A549 (cell line): ENCODE measurements at regions not wholly inside any gene's neighbourhood (a gene's known extent, or its start where the extent isn't known, plus 50 kb on each side); places are given as distances from the start of the nearest gene placed in this dataset.

Experiments
- ATAC-seq, 2 experiments: fragments of 200-7000 bp in 1 of 2; fragments of >200 bp in 1 of 2; cut with Nextera tagmentation in 1 of 2; cut with Tn5 transposase in 1 of 2; 3 replicates each; pipeline versions ENCODE4 v1.8.0 to v1.9.1; 2018 to 2020; ENCODE audit warnings: mild to moderate bottlenecking in 1 of 2, moderate library complexity in 1 of 2
- CTCF ChIA-PET: fragments of 300-600 bp; sonication (Branson Sonifier 250); formaldehyde crosslinking; extraction: SDS; loops from one replicate; lab custom pipeline; 2021; ENCODE audit warnings: antibody characterized with exemption, inconsistent platforms; lab: Yijun Ruan, JAX
- POLR2A ChIA-PET: fragments of 350-600 bp; formaldehyde crosslinking; extraction: SDS; loops from one replicate; lab custom pipeline; 2021; ENCODE audit warnings: antibody characterized with exemption, inconsistent platforms; lab: Yijun Ruan, JAX
- DNase-seq, 2 experiments: peaks; one replicate each; pipeline versions ENCODE4 v3.0.0 to v3.0.0-alpha.2; 2011 to 2016; ENCODE audit warnings: low read depth in 1 of 2, low spot score in 1 of 2
- FAIRE-seq: peaks from 2 replicates; lab custom pipeline; 2011; peaks lifted over from hg19 to GRCh38; lab: Jason Lieb, UNC
- H3K27ac ChIP-seq, 2 experiments: fragments of >200 bp; sonication (Bioruptor Twin); formaldehyde crosslinking; 3 replicates each; pipeline ENCODE4 v1.5.1; 2016 to 2017
- H3K4me1 ChIP-seq: fragments of >200 bp; sonication (Bioruptor Twin); formaldehyde crosslinking; 3 replicates; pipeline ENCODE4 v1.6.1; 2016
- H3K4me2 ChIP-seq: fragments of >200 bp; sonication (Bioruptor Twin); formaldehyde crosslinking; 3 replicates; pipeline ENCODE4 v1.6.1; 2016
- H3K4me3 ChIP-seq: fragments of >200 bp; sonication (Bioruptor Twin); formaldehyde crosslinking; 3 replicates; pipeline ENCODE4 v1.5.1; 2016
- H3K9me3 ChIP-seq: fragments of >200 bp; sonication (Bioruptor Twin); formaldehyde crosslinking; 3 replicates; pipeline ENCODE4 v1.6.1; 2016
- CBX8 ChIP-seq: fragments of 200-600 bp; sonication (generic); IDR thresholded peaks from 2 replicates; pipeline ENCODE4 v1.6.1; 2016
- EHMT2 ChIP-seq: fragments of 200-600 bp; sonication (generic); IDR thresholded peaks from 2 replicates; pipeline ENCODE4 v1.6.1; 2016; ENCODE audit warnings: antibody characterized with exemption, low read depth, mild to moderate bottlenecking, moderate library complexity
- EP300 ChIP-seq, 2 experiments: fragments of >200 bp; sonication (Bioruptor Twin); formaldehyde crosslinking; IDR thresholded peaks; 2 replicates in 1 of 2; 3 replicates in 1 of 2; pipeline ENCODE4 v1.6.1; 2016 to 2017
- ESRRA ChIP-seq: fragments of 150-350 bp; IDR thresholded peaks from 2 replicates; pipeline ENCODE4 v1.6.1; 2014; ENCODE audit warnings: mild to moderate bottlenecking, low read length, borderline replicate concordance
- FOXS1 ChIP-seq: fragments of 250-450 bp; sonication (Bioruptor Pico); IDR thresholded peaks from 2 replicates; pipeline ENCODE4 v1.5.0; 2020; ENCODE audit warnings: mild to moderate bottlenecking, moderate library complexity
- JUN ChIP-seq, 2 experiments: fragments of >200 bp; sonication (Bioruptor Twin); formaldehyde crosslinking; IDR thresholded peaks; 2 replicates in 1 of 2; 3 replicates in 1 of 2; pipeline ENCODE4 v1.6.1; 2016 to 2017
- JUNB ChIP-seq: fragments of >200 bp; sonication (Bioruptor Twin); formaldehyde crosslinking; IDR thresholded peaks from 2 replicates; pipeline ENCODE4 v1.6.1; 2016
- KDM5A ChIP-seq: fragments of 200-600 bp; sonication (generic); IDR thresholded peaks from 2 replicates; pipeline ENCODE4 v1.6.1; 2016; ENCODE audit warnings: antibody characterized with exemption, mild to moderate bottlenecking
- NFE2L2 ChIP-seq: fragments of 150-350 bp; conservative IDR thresholded peaks from 2 replicates; pipeline ENCODE4 v1.6.1; 2014; ENCODE audit warnings: low read length
- NPAS2 ChIP-seq: fragments of 250-450 bp; sonication (Bioruptor Pico); IDR thresholded peaks from 2 replicates; pipeline ENCODE4 v1.8.0; 2022; ENCODE audit warnings: mild to moderate bottlenecking, moderate library complexity, borderline replicate concordance
- NR3C1 ChIP-seq: fragments of >200 bp; sonication (Bioruptor Twin); formaldehyde crosslinking; IDR thresholded peaks from 3 replicates; pipeline ENCODE4 v1.6.1; 2017
- PHF8 ChIP-seq: fragments of 200-600 bp; sonication (generic); IDR thresholded peaks from 2 replicates; pipeline ENCODE4 v1.6.1; 2016; ENCODE audit warnings: low read depth, mild to moderate bottlenecking, antibody characterized with exemption, moderate library complexity, borderline replicate concordance
- POLR2AphosphoS2 ChIP-seq: conservative IDR thresholded peaks from 2 replicates; pipeline ENCODE4 v1.6.1; 2012; ENCODE audit warnings: low read length, improper control_type of control experiment, inconsistent platforms
- RARB ChIP-seq: fragments of 250-450 bp; sonication (Bioruptor Pico); IDR thresholded peaks from 2 replicates; pipeline ENCODE4 v1.8.0; 2021; ENCODE audit warnings: mild to moderate bottlenecking, moderate library complexity
- RCOR1 ChIP-seq: fragments of 150-350 bp; IDR thresholded peaks from 2 replicates; pipeline ENCODE4 v1.6.1; 2014; ENCODE audit warnings: antibody characterized with exemption, low read length, low read depth
- RNF2 ChIP-seq: fragments of 200-600 bp; sonication (generic); IDR thresholded peaks from 2 replicates; pipeline ENCODE4 v1.6.1; 2016; ENCODE audit warnings: low read depth, mild to moderate bottlenecking, antibody characterized with exemption, moderate library complexity, borderline replicate concordance
- TFCP2L1 ChIP-seq: fragments of 250-450 bp; sonication (Bioruptor Pico); IDR thresholded peaks from 2 replicates; pipeline ENCODE4 v1.5.0; 2021; ENCODE audit warnings: mild to moderate bottlenecking
- ZFP36 ChIP-seq: fragments of 450-650 bp; IDR thresholded peaks from 2 replicates; pipeline ENCODE4 v1.6.1; 2014; ENCODE audit warnings: borderline replicate concordance; ENCODE audit not compliant: partially characterized antibody
- ZNF302 ChIP-seq: fragments of 250-450 bp; sonication (Bioruptor Pico); IDR thresholded peaks from 2 replicates; pipeline ENCODE4 v1.9.0; 2021; ENCODE audit warnings: inconsistent platforms, mild to moderate bottlenecking, moderate library complexity
- WGBS: methylation state at CpG from one replicate; pipeline ENCODE4 v1.1.6; 2017; ENCODE audit errors: missing lambda C conversion rate; 5-methylcytosine and 5-hydroxymethylcytosine counted together
- TF ChIP-seq, protein P1 (sequence below): fragments of 200-600 bp; sonication (generic); IDR thresholded peaks from 2 replicates; pipeline ENCODE4 v1.6.1; 2016; ENCODE audit warnings: antibody characterized with exemption, mild to moderate bottlenecking, moderate library complexity
- TF ChIP-seq, protein P2 (sequence below): fragments of 250-450 bp; sonication (Bioruptor Pico); IDR thresholded peaks from 2 replicates; pipeline ENCODE4 v1.5.0; 2020; ENCODE audit warnings: low read depth, mild to moderate bottlenecking, moderate library complexity

DNA sequence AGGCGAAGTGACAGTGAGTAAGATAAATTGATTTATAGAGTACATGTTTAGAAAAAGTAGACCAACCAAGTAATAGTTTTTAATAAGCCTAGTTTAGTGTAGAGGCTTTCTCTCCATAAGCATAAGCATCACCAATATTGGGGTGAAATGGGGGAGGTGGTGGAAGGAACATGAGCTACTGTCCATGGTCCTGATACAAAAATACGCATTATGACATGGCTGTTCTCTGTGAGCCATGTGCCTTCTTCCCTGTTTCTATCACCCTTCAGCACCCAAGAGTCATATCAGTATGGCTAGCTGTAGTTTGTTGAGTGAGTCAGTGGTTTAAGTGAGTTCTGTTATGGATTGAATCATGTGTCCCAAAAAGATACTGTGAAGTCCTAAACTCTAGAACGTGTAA lies 150.8 kb downstream of the EDN1 start:
- ATAC-seq = no peak
- H3K4me2 ChIP-seq = no peak overlapping the region
- no peak for FAIRE-seq
- H3K9me3 ChIP-seq = no peaks in the 10 kb centered on the region
- H3K4me1 ChIP-seq = peaks cover 9% of the 10 kb centered on the region; the same call in 1 of the 3 replicates
- no peak overlapping the region for H3K27ac ChIP-seq
- H3K4me3 ChIP-seq = no peak overlapping the region
- no peak for DNase-seq
- 87% methylated on average over 3 of the region's 3 CpGs for WGBS
- POLR2A ChIA-PET = no interaction called here
- TF ChIP-seq EHMT2 (peak; percentile 74), ESRRA (no peak), JUNB (no peak), ZNF302 (CRISPR knock-in tag) (no peak)
- TF ChIP-seq, protein P1, sequence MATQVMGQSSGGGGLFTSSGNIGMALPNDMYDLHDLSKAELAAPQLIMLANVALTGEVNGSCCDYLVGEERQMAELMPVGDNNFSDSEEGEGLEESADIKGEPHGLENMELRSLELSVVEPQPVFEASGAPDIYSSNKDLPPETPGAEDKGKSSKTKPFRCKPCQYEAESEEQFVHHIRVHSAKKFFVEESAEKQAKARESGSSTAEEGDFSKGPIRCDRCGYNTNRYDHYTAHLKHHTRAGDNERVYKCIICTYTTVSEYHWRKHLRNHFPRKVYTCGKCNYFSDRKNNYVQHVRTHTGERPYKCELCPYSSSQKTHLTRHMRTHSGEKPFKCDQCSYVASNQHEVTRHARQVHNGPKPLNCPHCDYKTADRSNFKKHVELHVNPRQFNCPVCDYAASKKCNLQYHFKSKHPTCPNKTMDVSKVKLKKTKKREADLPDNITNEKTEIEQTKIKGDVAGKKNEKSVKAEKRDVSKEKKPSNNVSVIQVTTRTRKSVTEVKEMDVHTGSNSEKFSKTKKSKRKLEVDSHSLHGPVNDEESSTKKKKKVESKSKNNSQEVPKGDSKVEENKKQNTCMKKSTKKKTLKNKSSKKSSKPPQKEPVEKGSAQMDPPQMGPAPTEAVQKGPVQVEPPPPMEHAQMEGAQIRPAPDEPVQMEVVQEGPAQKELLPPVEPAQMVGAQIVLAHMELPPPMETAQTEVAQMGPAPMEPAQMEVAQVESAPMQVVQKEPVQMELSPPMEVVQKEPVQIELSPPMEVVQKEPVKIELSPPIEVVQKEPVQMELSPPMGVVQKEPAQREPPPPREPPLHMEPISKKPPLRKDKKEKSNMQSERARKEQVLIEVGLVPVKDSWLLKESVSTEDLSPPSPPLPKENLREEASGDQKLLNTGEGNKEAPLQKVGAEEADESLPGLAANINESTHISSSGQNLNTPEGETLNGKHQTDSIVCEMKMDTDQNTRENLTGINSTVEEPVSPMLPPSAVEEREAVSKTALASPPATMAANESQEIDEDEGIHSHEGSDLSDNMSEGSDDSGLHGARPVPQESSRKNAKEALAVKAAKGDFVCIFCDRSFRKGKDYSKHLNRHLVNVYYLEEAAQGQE = peak; percentile 91
- TF ChIP-seq, all 56 proteins: peak for 2
- CTCF ChIA-PET = interaction anchor here (0.8 kb wide), 1 partner anchor 10 kb away, joined by 5 read pairs; no protein-coding TSS in a partner anchor

DNA sequence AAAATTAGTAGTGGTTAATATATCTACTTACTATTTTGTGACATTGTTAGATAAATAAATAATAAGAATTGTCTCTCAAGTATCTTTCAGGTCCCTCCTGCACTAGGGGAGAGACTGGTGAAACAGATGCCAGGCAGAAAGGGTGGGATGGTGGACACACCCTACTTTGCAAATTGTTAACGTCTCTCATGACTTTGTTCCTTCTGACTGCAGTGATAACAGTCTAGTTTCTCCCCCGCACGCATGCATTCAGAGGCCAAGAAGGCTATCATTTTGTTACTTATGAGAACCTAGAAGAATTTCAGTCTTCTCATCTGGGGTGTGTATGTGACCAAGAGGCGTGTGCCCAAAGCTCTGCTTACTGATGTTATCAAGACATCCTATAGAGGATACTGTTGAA lies 152.3 kb downstream of the EDN1 start:
- Histone ChIP-seq H3K4me1 (peaks cover 5% of the 10 kb centered on the region; the same call in 1 of the 3 replicates), H3K4me2 (no peak overlapping the region), H3K9me3 (no peaks in the 10 kb centered on the region), H3K4me3 (no peak overlapping the region), H3K27ac (no peak overlapping the region)
- ChIA-PET CTCF (no interaction called here), POLR2A (no interaction called here)
- peak in 1 of 2 experiments; percentile 14 for DNase-seq
- TF ChIP-seq NR3C1 (no peak), KDM5A (no peak), EP300 (IDR thresholded peaks at IDR 0.05) (no peak), RNF2 (no peak), CBX8 (no peak), TFCP2L1 (CRISPR knock-in tag) (no peak), NPAS2 (CRISPR knock-in tag) (no peak), POLR2AphosphoS2 (no peak), RARB (CRISPR knock-in tag) (no peak), PHF8 (no peak), JUN (IDR thresholded peaks at IDR 0.05) (no peak), JUNB (no peak), RCOR1 (no peak)
- TF ChIP-seq, protein P2, sequence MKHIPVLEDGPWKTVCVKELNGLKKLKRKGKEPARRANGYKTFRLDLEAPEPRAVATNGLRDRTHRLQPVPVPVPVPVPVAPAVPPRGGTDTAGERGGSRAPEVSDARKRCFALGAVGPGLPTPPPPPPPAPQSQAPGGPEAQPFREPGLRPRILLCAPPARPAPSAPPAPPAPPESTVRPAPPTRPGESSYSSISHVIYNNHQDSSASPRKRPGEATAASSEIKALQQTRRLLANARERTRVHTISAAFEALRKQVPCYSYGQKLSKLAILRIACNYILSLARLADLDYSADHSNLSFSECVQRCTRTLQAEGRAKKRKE = no peak
- no peak for FAIRE-seq
- 51% methylated on average over 4 of the region's 4 CpGs for WGBS
- no peak for ATAC-seq

DNA sequence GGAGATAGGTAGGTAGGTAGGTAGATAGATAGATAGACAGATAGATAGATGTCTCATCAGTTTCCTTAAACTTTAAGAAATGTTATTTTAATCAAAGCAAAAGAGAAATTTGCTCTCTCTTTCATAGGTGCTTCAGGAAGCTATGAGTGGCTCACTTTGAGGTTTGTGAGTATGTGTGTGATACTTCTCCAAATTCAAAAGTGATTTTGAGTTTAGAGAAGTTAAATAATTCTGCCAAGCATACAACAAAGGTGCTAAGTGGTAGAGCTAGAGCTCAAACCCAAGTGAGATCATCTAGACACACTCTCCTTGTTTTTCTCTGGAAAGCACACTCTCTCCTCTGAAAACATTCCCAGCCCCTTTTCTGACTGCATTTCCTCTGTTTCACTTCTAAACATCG lies 156.2 kb downstream of the EDN1 start:
- ATAC-seq (no peak), DNase-seq (no peak), FAIRE-seq (no peak)
- no peak for TF ChIP-seq NR3C1
- TF ChIP-seq ZFP36 = no peak
- TF ChIP-seq FOXS1 (CRISPR knock-in tag) = no peak
- no peak for TF ChIP-seq POLR2AphosphoS2
- no peak for TF ChIP-seq NFE2L2
- TF ChIP-seq JUNB = no peak
- ChIA-PET CTCF (no interaction called here), POLR2A (no interaction called here)
- no peak overlapping the region for H3K4me3 ChIP-seq
- peaks cover 23% of the 10 kb centered on the region for H3K4me1 ChIP-seq
- H3K27ac ChIP-seq = peak overlapping the region in 1 of 2 experiments; percentile 21; a peak in 2 of 6 replicates
- 17% methylated on average over 1 of the region's 1 CpG for WGBS
- no peak overlapping the region for H3K4me2 ChIP-seq
- no peaks in the 10 kb centered on the region for H3K9me3 ChIP-seq
